K562 (cell line): ENCODE measurements at regions not wholly inside any gene's neighbourhood (a gene's known extent, or its start where the extent isn't known, plus 50 kb on each side); places are given as distances from the start of the nearest gene placed in this dataset.

ENCODE experiments used
- BDP1 ChIP-seq: IDR thresholded peaks from 3 replicates; pipeline ENCODE4 v1.6.1; 2011; ENCODE audit not compliant: insufficient read length, insufficient read depth
- CEBPG ChIP-seq, 3 experiments: fragments of 200-800 bp in 1 of 3; sonication (Bioruptor generic) in 1 of 3; sonication (generic) in 1 of 3; formaldehyde crosslinking in 1 of 3; IDR thresholded peaks in 2 of 3; conservative IDR thresholded peaks in 1 of 3; 2 replicates each; pipeline versions ENCODE4 v1.6.1 to v1.8.0; 2016 to 2022; ENCODE audit warnings: missing compliant biosample characterization in 2 of 3, missing genetic modification characterization in 2 of 3, mild to moderate bottlenecking in 1 of 3, missing genetic modification reagents in 1 of 3
- ESRRB ChIP-seq: fragments of 250-450 bp; sonication (Bioruptor Pico); IDR thresholded peaks from 2 replicates; pipeline ENCODE4 v1.5.0; 2020; ENCODE audit warnings: mild to moderate bottlenecking, moderate library complexity, borderline replicate concordance
- GABPB1 ChIP-seq: sonication (generic); formaldehyde crosslinking; IDR thresholded peaks from 2 replicates; pipeline ENCODE4 v1.8.0; 2022; ENCODE audit warnings: mild to moderate bottlenecking, missing genetic modification reagents
- MYBL2 ChIP-seq, 2 experiments: fragments of 450-650 bp in 1 of 2; sonication (generic) in 1 of 2; formaldehyde crosslinking in 1 of 2; IDR thresholded peaks; 2 replicates each; pipeline versions ENCODE4 v1.6.1 to v1.8.1; 2017 to 2022; ENCODE audit warnings: borderline replicate concordance in 1 of 2, inconsistent platforms in 1 of 2, low read depth in 1 of 2, mild to moderate bottlenecking in 1 of 2, missing genetic modification reagents in 1 of 2, moderate library complexity in 1 of 2
- POLR2AphosphoS5 ChIP-seq: IDR thresholded peaks from 2 replicates; pipeline ENCODE4 v1.6.1; 2011; ENCODE audit warnings: mild to moderate bottlenecking, low read depth, low read length, moderate library complexity; ENCODE audit not compliant: control insufficient read depth, insufficient read depth
- TBP ChIP-seq: optimal IDR thresholded peaks from 2 replicates; pipeline ENCODE3; 2011; ENCODE audit warnings: low read depth, low read length, improper control_type of control experiment
- XRCC3 ChIP-seq: fragments of 450-650 bp; IDR thresholded peaks from 2 replicates; pipeline ENCODE4 v1.6.1; 2017; ENCODE audit warnings: mild to moderate bottlenecking, moderate library complexity
- ZFP30 ChIP-seq: fragments of 250-450 bp; sonication (Bioruptor Pico); IDR thresholded peaks from 2 replicates; pipeline ENCODE4 v1.8.0; 2022; ENCODE audit warnings: moderate library complexity, mild to moderate bottlenecking, inconsistent platforms, borderline replicate concordance
- ZNF165 ChIP-seq: fragments of 250-450 bp; sonication (Bioruptor Pico); IDR thresholded peaks from 2 replicates; pipeline ENCODE4 v1.4.0; 2020; ENCODE audit warnings: borderline replicate concordance
- TF ChIP-seq, protein P1 (sequence below): fragments of 200-800 bp; sonication (Bioruptor generic); IDR thresholded peaks from 2 replicates; pipeline ENCODE4 v1.6.1; 2016; ENCODE audit warnings: missing genetic modification characterization, missing compliant biosample characterization
- TF ChIP-seq, protein P2 (sequence below): fragments of 250-450 bp; sonication (Bioruptor Pico); IDR thresholded peaks from 2 replicates; pipeline ENCODE4 v1.4.0; 2020; ENCODE audit warnings: mild to moderate bottlenecking, moderate library complexity, borderline replicate concordance
- TF ChIP-seq, protein P3 (sequence below): sonication (generic); formaldehyde crosslinking; IDR thresholded peaks from 2 replicates; pipeline ENCODE4 v1.8.1; 2023; ENCODE audit warnings: mild to moderate bottlenecking, missing genetic modification reagents

DNA sequence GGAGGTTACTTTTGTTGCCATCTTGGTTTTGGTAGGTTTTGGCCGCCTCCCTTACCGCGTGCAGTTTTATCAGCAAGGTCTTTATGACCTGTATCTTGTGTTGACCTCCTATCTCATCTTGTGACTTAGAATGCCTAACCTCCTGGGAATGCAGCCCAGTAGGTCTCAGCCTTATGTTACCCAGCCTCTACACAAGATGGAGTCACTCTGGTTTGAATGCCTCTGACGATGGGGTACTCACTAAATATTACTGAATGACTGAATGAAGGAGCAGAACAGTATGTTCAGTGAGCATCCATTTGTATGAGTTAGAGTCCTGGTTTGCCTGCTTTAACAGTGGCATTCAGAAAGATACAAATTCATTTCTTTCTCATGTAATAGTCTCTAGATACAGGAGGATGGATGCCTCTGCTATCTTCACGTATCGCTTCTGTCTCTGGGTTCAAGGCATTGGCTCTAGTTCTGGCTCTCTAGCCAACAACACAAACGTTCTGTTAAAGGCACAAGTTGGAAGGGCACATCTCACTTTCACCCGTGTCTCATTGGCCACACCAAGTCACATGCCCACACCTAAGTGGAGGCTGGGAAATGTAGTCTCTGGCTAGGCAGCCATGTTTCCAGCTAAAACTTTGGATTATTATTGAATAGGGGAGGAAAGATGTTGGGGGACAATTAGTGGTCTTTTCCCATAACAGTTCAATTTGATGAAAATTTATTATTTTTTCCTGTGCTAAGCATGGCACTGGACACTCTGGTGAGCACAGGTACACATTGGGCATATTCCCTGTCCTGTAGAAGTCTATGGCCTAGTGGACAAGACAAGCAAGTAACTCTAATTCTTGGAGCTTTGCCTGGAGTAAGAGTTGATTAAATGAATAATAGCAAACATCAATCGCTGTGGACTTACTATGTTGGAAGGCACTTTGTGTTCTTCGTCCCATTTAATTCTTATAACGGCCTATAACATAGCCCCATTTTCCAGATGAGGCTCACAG is 75.2 kb upstream of the RPH3A start (continued):
- TF ChIP-seq TBP = no peak
- no peak for TF ChIP-seq GABPB1 (CRISPR knock-in tag)
- TF ChIP-seq POLR2AphosphoS5 = no peak
- TF ChIP-seq, protein P1, sequence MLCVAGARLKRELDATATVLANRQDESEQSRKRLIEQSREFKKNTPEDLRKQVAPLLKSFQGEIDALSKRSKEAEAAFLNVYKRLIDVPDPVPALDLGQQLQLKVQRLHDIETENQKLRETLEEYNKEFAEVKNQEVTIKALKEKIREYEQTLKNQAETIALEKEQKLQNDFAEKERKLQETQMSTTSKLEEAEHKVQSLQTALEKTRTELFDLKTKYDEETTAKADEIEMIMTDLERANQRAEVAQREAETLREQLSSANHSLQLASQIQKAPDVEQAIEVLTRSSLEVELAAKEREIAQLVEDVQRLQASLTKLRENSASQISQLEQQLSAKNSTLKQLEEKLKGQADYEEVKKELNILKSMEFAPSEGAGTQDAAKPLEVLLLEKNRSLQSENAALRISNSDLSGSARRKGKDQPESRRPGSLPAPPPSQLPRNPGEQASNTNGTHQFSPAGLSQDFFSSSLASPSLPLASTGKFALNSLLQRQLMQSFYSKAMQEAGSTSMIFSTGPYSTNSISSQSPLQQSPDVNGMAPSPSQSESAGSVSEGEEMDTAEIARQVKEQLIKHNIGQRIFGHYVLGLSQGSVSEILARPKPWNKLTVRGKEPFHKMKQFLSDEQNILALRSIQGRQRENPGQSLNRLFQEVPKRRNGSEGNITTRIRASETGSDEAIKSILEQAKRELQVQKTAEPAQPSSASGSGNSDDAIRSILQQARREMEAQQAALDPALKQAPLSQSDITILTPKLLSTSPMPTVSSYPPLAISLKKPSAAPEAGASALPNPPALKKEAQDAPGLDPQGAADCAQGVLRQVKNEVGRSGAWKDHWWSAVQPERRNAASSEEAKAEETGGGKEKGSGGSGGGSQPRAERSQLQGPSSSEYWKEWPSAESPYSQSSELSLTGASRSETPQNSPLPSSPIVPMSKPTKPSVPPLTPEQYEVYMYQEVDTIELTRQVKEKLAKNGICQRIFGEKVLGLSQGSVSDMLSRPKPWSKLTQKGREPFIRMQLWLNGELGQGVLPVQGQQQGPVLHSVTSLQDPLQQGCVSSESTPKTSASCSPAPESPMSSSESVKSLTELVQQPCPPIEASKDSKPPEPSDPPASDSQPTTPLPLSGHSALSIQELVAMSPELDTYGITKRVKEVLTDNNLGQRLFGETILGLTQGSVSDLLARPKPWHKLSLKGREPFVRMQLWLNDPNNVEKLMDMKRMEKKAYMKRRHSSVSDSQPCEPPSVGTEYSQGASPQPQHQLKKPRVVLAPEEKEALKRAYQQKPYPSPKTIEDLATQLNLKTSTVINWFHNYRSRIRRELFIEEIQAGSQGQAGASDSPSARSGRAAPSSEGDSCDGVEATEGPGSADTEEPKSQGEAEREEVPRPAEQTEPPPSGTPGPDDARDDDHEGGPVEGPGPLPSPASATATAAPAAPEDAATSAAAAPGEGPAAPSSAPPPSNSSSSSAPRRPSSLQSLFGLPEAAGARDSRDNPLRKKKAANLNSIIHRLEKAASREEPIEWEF (CRISPR knock-in tag) = 0 out of 2 replicates have a peak, but pooled peaks have one; percentile 33
- no peak for TF ChIP-seq ESRRB (CRISPR knock-in tag)
- TF ChIP-seq, protein P2, sequence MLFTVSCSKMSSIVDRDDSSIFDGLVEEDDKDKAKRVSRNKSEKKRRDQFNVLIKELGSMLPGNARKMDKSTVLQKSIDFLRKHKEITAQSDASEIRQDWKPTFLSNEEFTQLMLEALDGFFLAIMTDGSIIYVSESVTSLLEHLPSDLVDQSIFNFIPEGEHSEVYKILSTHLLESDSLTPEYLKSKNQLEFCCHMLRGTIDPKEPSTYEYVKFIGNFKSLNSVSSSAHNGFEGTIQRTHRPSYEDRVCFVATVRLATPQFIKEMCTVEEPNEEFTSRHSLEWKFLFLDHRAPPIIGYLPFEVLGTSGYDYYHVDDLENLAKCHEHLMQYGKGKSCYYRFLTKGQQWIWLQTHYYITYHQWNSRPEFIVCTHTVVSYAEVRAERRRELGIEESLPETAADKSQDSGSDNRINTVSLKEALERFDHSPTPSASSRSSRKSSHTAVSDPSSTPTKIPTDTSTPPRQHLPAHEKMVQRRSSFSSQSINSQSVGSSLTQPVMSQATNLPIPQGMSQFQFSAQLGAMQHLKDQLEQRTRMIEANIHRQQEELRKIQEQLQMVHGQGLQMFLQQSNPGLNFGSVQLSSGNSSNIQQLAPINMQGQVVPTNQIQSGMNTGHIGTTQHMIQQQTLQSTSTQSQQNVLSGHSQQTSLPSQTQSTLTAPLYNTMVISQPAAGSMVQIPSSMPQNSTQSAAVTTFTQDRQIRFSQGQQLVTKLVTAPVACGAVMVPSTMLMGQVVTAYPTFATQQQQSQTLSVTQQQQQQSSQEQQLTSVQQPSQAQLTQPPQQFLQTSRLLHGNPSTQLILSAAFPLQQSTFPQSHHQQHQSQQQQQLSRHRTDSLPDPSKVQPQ (CRISPR knock-in tag) = no peak
- TF ChIP-seq XRCC3 = no peak
- TF ChIP-seq, protein P3, sequence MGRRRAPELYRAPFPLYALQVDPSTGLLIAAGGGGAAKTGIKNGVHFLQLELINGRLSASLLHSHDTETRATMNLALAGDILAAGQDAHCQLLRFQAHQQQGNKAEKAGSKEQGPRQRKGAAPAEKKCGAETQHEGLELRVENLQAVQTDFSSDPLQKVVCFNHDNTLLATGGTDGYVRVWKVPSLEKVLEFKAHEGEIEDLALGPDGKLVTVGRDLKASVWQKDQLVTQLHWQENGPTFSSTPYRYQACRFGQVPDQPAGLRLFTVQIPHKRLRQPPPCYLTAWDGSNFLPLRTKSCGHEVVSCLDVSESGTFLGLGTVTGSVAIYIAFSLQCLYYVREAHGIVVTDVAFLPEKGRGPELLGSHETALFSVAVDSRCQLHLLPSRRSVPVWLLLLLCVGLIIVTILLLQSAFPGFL (CRISPR knock-in tag) = no peak
- TF ChIP-seq ZFP30 = no peak
- TF ChIP-seq CEBPG (CRISPR knock-in tag; IDR thresholded peaks at IDR 0.05) = no peak
- no peak for TF ChIP-seq CEBPG (tag; conservative IDR thresholded peaks at IDR 0.05 in 1 of 2, IDR thresholded peaks at IDR 0.05 in 1 of 2)
- TF ChIP-seq BDP1 = no peak
- no peak for TF ChIP-seq MYBL2 (IDR thresholded peaks at IDR 0.05; ENCODE audit: low read depth)
- no peak for TF ChIP-seq MYBL2 (CRISPR knock-in tag; IDR thresholded peaks at IDR 0.05; ENCODE audit: borderline replicate concordance)
- TF ChIP-seq ZNF165 = 0 out of 2 replicates have a peak, but pooled peaks have one; percentile 28
